ENCODE measurements at regions not wholly inside any gene's neighbourhood (a gene's known extent, or its start where the extent isn't known, plus 50 kb on each side); places are given as distances from the start of the nearest gene placed in this dataset.

DNA sequence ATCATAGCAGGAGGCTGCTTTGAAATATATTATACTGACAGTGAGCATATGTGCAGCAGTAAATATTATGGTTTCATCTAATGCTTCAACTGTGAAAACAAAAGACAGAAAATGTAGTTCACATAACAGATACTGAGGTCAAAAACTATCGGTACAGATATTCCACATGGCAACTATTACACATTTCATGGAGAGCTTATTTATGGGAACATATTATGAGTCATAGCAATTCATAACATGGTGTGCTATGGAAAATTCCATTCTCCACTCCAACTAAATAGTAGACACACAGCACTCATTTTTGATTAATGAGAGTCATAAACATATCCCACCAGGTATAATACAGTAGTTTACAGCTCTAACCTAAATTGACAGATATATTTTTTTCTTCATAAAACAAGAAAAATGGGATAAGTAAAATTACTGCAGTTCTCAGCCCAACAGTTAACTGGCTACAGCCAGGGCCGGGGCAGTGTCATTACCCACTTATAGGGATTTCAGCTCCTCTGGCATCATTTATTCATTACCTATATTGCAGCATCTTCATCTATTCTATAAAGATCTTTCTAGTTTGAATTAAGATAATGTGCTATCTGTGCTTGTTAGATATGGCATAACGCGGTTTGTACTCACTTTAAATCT is 475.6 kb upstream of the KLF6 start:
- Histone ChIP-seq H3K27me3 (ENCODE audit: insufficient read depth, poor library complexity, severe bottlenecking) (no peaks in the 10 kb centered on the region), H3K9me3 (ENCODE audit: severe bottlenecking) (no peaks in the 10 kb centered on the region), H3K36me3 (ENCODE audit: low read depth) (no peaks in the 10 kb centered on the region), H3K4me3 (ENCODE audit: severe bottlenecking) (no peak overlapping the region), H3K27ac (ENCODE audit: poor library complexity, severe bottlenecking) (no peak overlapping the region), H3K4me1 (ENCODE audit: insufficient read depth, poor library complexity, severe bottlenecking) (peaks cover 3% of the 10 kb centered on the region)
- ATAC-seq (ENCODE audit: low read depth): peak; percentile 45; the same call in 1 of the 3 replicates
- TF ChIP-seq, protein P1, sequence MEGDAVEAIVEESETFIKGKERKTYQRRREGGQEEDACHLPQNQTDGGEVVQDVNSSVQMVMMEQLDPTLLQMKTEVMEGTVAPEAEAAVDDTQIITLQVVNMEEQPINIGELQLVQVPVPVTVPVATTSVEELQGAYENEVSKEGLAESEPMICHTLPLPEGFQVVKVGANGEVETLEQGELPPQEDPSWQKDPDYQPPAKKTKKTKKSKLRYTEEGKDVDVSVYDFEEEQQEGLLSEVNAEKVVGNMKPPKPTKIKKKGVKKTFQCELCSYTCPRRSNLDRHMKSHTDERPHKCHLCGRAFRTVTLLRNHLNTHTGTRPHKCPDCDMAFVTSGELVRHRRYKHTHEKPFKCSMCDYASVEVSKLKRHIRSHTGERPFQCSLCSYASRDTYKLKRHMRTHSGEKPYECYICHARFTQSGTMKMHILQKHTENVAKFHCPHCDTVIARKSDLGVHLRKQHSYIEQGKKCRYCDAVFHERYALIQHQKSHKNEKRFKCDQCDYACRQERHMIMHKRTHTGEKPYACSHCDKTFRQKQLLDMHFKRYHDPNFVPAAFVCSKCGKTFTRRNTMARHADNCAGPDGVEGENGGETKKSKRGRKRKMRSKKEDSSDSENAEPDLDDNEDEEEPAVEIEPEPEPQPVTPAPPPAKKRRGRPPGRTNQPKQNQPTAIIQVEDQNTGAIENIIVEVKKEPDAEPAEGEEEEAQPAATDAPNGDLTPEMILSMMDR (IDR thresholded peaks at IDR 0.05; ENCODE audit: poor library complexity, severe bottlenecking): no peak
- no peak for DNase-seq (ENCODE audit: low spot score)

DNA sequence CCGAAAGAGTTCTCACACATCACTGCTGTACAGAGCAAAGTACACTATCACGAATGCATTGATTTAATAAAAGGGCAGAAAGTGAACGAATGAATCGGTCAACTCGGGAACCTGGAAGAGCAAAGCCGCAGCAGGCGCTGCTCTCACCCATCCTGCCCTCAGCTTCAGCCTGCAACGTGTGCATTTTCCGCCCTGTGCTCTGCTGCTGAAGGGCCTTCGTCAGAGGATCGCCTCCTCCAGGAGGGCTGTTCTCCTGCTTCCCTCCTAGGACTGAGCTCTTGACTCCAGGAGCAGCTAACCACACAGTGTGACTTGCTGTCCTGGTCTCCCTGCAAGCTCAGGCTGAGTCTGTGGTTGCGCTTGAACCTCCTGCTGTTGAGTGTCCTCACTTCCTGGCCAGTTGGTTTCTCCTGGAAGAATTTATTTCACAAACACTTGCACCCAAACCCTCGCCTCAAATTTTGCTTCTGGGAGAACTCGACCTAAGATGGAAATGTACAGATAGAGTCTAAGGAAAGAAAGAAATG is 473.0 kb upstream of the KLF6 start:
- DNase-seq (ENCODE audit: low spot score) (no peak), ATAC-seq (ENCODE audit: low read depth) (no peak)
- peaks cover 6% of the 10 kb centered on the region for H3K4me1 ChIP-seq (ENCODE audit: insufficient read depth, poor library complexity, severe bottlenecking)
- H3K27ac ChIP-seq (ENCODE audit: poor library complexity, severe bottlenecking): no peak overlapping the region
- TF ChIP-seq, protein P1 (IDR thresholded peaks at IDR 0.05; ENCODE audit: poor library complexity, severe bottlenecking): no peak
- no peaks in the 10 kb centered on the region for H3K9me3 ChIP-seq (ENCODE audit: severe bottlenecking)
- H3K36me3 ChIP-seq (ENCODE audit: low read depth): no peaks in the 10 kb centered on the region
- no peaks in the 10 kb centered on the region for H3K27me3 ChIP-seq (ENCODE audit: insufficient read depth, poor library complexity, severe bottlenecking)
- H3K4me3 ChIP-seq (ENCODE audit: severe bottlenecking): no peak overlapping the region

DNA sequence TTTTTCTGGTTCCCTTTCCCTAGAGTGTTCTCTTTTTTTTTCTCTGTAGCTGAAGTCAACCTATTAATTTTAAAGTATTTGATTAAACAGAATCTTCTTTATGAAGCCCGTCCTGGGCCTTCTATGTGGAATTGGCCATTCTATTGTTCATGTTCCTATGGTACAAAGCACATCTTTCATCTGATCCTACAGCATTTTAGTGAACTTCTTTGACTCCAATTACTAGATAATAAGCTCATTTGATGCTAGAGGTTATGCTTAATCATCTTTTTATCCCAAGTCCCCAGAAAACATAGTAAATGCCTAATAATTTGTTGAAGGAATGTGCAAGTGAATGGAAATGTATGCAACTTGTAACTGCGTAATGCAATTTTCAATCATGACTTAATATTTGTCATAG is 472.0 kb upstream of the KLF6 start:
- TF ChIP-seq, protein P1 (IDR thresholded peaks at IDR 0.05; ENCODE audit: poor library complexity, severe bottlenecking): no peak
- H3K9me3 ChIP-seq (ENCODE audit: severe bottlenecking): no peaks in the 10 kb centered on the region
- H3K36me3 ChIP-seq (ENCODE audit: low read depth): no peaks in the 10 kb centered on the region
- H3K4me3 ChIP-seq (ENCODE audit: severe bottlenecking): no peak overlapping the region
- H3K27ac ChIP-seq (ENCODE audit: poor library complexity, severe bottlenecking): no peak overlapping the region
- H3K4me1 ChIP-seq (ENCODE audit: insufficient read depth, poor library complexity, severe bottlenecking): peaks cover 6% of the 10 kb centered on the region
- H3K27me3 ChIP-seq (ENCODE audit: insufficient read depth, poor library complexity, severe bottlenecking): no peaks in the 10 kb centered on the region
- DNase-seq (ENCODE audit: low spot score): no peak
- no peak for ATAC-seq (ENCODE audit: low read depth)

DNA sequence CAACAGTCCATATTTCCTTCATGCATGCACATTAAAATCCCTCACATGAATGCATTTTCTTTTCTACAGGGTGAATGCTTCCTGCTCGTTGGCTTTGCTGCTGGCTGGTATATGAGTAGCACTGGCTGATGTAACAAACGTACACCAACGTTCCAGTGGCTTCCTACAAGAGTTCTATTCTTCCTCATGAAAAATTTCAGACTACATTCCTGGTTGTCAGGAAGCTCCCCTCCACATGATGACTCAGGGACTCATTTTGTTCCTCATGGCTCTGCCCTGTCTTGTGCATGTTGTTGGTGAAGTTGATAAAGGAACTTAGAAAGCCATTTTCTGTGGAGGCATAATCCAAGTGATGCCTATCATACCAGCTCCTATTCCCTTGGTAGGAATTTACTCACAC is 470.7 kb upstream of the KLF6 start:
- no peaks in the 10 kb centered on the region for H3K9me3 ChIP-seq (ENCODE audit: severe bottlenecking)
- H3K4me3 ChIP-seq (ENCODE audit: severe bottlenecking): no peak overlapping the region
- DNase-seq (ENCODE audit: low spot score) (no peak), ATAC-seq (ENCODE audit: low read depth) (no peak)
- H3K27me3 ChIP-seq (ENCODE audit: insufficient read depth, poor library complexity, severe bottlenecking): no peaks in the 10 kb centered on the region
- no peaks in the 10 kb centered on the region for H3K36me3 ChIP-seq (ENCODE audit: low read depth)
- H3K4me1 ChIP-seq (ENCODE audit: insufficient read depth, poor library complexity, severe bottlenecking): peaks cover 6% of the 10 kb centered on the region
- TF ChIP-seq, protein P1 (IDR thresholded peaks at IDR 0.05; ENCODE audit: poor library complexity, severe bottlenecking): no peak
- H3K27ac ChIP-seq (ENCODE audit: poor library complexity, severe bottlenecking): no peak overlapping the region

Data from RWPE2 (cell line).